ENCODE measurements at regions not wholly inside any gene's neighbourhood (a gene's known extent, or its start where the extent isn't known, plus 50 kb on each side); places are given as distances from the start of the nearest gene placed in this dataset.

- no peak for DNase-seq (ENCODE audit: low read depth in 6 of 9, low spot score in 9 of 9)
- Histone ChIP-seq H3K36me3 (ENCODE audit: control insufficient read depth in 2 of 2, insufficient read depth in 2 of 2, low read length in 1 of 2) (no peaks in the 10 kb centered on the region), H3K4me3 (ENCODE audit: low read length in 2 of 2) (no peak overlapping the region), H3K9me3 (ENCODE audit: control insufficient read depth in 2 of 2, insufficient read depth in 1 of 2, low read length in 1 of 2) (no peaks in the 10 kb centered on the region), H3K4me1 (ENCODE audit: control insufficient read depth in 2 of 2, insufficient read depth in 2 of 2, low read length in 2 of 2) (no peaks in the 10 kb centered on the region), H3K27ac (ENCODE audit: low read depth in 1 of 2, low read length in 1 of 2) (no peak overlapping the region), H3K27me3 (ENCODE audit: control insufficient read depth in 2 of 2, insufficient read depth in 1 of 2, low read length in 1 of 2) (peaks cover 0 to 3% of the 10 kb centered on the region in 2 donors)
Observed at GRCh38 chr6:40319124-40319523, 268.0 kb downstream of the LRFN2 start.

- DNase-seq (ENCODE audit: low read depth in 6 of 9, low spot score in 9 of 9), result no peak
- WGBS, result 95% methylated on average over 5 of the region's 5 CpGs
- Histone ChIP-seq H3K27ac (ENCODE audit: low read depth in 1 of 2, low read length in 1 of 2) (no peak overlapping the region), H3K9me3 (ENCODE audit: control insufficient read depth in 2 of 2, insufficient read depth in 1 of 2, low read length in 1 of 2) (no peaks in the 10 kb centered on the region), H3K27me3 (ENCODE audit: control insufficient read depth in 2 of 2, insufficient read depth in 1 of 2, low read length in 1 of 2) (peaks cover 0 to 2% of the 10 kb centered on the region in 2 donors), H3K36me3 (ENCODE audit: control insufficient read depth in 2 of 2, insufficient read depth in 2 of 2, low read length in 1 of 2) (no peaks in the 10 kb centered on the region), H3K4me3 (ENCODE audit: low read length in 2 of 2) (no peak overlapping the region), H3K4me1 (ENCODE audit: control insufficient read depth in 2 of 2, insufficient read depth in 2 of 2, low read length in 2 of 2) (no peaks in the 10 kb centered on the region)
Observed at GRCh38 chr6:40315060-40315459, 272.1 kb downstream of the LRFN2 start.

- Histone ChIP-seq H3K27me3 (ENCODE audit: control insufficient read depth in 2 of 2, insufficient read depth in 1 of 2, low read length in 1 of 2) (peaks cover 0 to 3% of the 10 kb centered on the region in 2 donors), H3K36me3 (ENCODE audit: control insufficient read depth in 2 of 2, insufficient read depth in 2 of 2, low read length in 1 of 2) (no peaks in the 10 kb centered on the region), H3K4me3 (ENCODE audit: low read length in 2 of 2) (no peak overlapping the region), H3K4me1 (ENCODE audit: control insufficient read depth in 2 of 2, insufficient read depth in 2 of 2, low read length in 2 of 2) (no peaks in the 10 kb centered on the region), H3K27ac (ENCODE audit: low read depth in 1 of 2, low read length in 1 of 2) (no peak overlapping the region), H3K9me3 (ENCODE audit: control insufficient read depth in 2 of 2, insufficient read depth in 1 of 2, low read length in 1 of 2) (peaks cover 0 to under 1% of the 10 kb centered on the region in 2 donors)
- no peak for DNase-seq (ENCODE audit: low read depth in 6 of 9, low spot score in 9 of 9)
Observed at GRCh38 chr6:40313582-40313981, 273.6 kb downstream of the LRFN2 start.

GRCh38 chr6:40312213-40313015, 274.8 kb downstream of the LRFN2 start:
- no peak for DNase-seq (ENCODE audit: low read depth in 6 of 9, low spot score in 9 of 9)
- no peak overlapping the region for H3K27ac ChIP-seq (ENCODE audit: low read depth in 1 of 2, low read length in 1 of 2)
- WGBS, result 91% methylated on average over 5 of the region's 5 CpGs

GRCh38 chr6:40308533-40309306, 278.4 kb downstream of the LRFN2 start:
- Histone ChIP-seq H3K27me3 (ENCODE audit: control insufficient read depth in 2 of 2, insufficient read depth in 1 of 2, low read length in 1 of 2) (peaks cover 5 to 18% of the 10 kb centered on the region in 2 donors), H3K9me3 (ENCODE audit: control insufficient read depth in 2 of 2, insufficient read depth in 1 of 2, low read length in 1 of 2) (peaks cover 0 to 4% of the 10 kb centered on the region in 2 donors), H3K36me3 (ENCODE audit: control insufficient read depth in 2 of 2, insufficient read depth in 2 of 2, low read length in 1 of 2) (no peaks in the 10 kb centered on the region), H3K4me1 (ENCODE audit: control insufficient read depth in 2 of 2, insufficient read depth in 2 of 2, low read length in 2 of 2) (no peaks in the 10 kb centered on the region), H3K4me3 (ENCODE audit: low read length in 2 of 2) (no peak overlapping the region), H3K27ac (ENCODE audit: low read depth in 1 of 2, low read length in 1 of 2) (no peak overlapping the region)
- 6% methylated on average over 12 of the region's 12 CpGs for WGBS
- peak; percentile 24 to 74 (median 45) for DNase-seq (ENCODE audit: low read depth in 6 of 9, low spot score in 9 of 9)

More at GRCh38 chr6:40312213-40313015, 274.8 kb downstream of the LRFN2 start:
- H3K4me3 ChIP-seq (ENCODE audit: low read length in 2 of 2), result no peak overlapping the region
- H3K36me3 ChIP-seq (ENCODE audit: control insufficient read depth in 2 of 2, insufficient read depth in 2 of 2, low read length in 1 of 2), result no peaks in the 10 kb centered on the region
- peaks cover 5 to 12% of the 10 kb centered on the region in 2 donors for H3K27me3 ChIP-seq (ENCODE audit: control insufficient read depth in 2 of 2, insufficient read depth in 1 of 2, low read length in 1 of 2)
- H3K9me3 ChIP-seq (ENCODE audit: control insufficient read depth in 2 of 2, insufficient read depth in 1 of 2, low read length in 1 of 2), result peaks cover 0 to 4% of the 10 kb centered on the region in 2 donors
- no peaks in the 10 kb centered on the region for H3K4me1 ChIP-seq (ENCODE audit: control insufficient read depth in 2 of 2, insufficient read depth in 2 of 2, low read length in 2 of 2)

- DNase-seq (ENCODE audit: low read depth in 6 of 9, low spot score in 9 of 9), result no peak
- peaks cover 5 to 18% of the 10 kb centered on the region in 2 donors for H3K27me3 ChIP-seq (ENCODE audit: control insufficient read depth in 2 of 2, insufficient read depth in 1 of 2, low read length in 1 of 2)
- no peaks in the 10 kb centered on the region for H3K4me1 ChIP-seq (ENCODE audit: control insufficient read depth in 2 of 2, insufficient read depth in 2 of 2, low read length in 2 of 2)
- H3K4me3 ChIP-seq (ENCODE audit: low read length in 2 of 2), result no peak overlapping the region
- H3K9me3 ChIP-seq (ENCODE audit: control insufficient read depth in 2 of 2, insufficient read depth in 1 of 2, low read length in 1 of 2), result peaks cover 0 to 4% of the 10 kb centered on the region in 2 donors
- 55% methylated on average over 5 of the region's 5 CpGs for WGBS
- no peaks in the 10 kb centered on the region for H3K36me3 ChIP-seq (ENCODE audit: control insufficient read depth in 2 of 2, insufficient read depth in 2 of 2, low read length in 1 of 2)
- no peak overlapping the region for H3K27ac ChIP-seq (ENCODE audit: low read depth in 1 of 2, low read length in 1 of 2)
Observed at GRCh38 chr6:40307712-40308111, 279.5 kb downstream of the LRFN2 start.

- no peaks in the 10 kb centered on the region for H3K4me1 ChIP-seq (ENCODE audit: control insufficient read depth in 2 of 2, insufficient read depth in 2 of 2, low read length in 2 of 2)
- H3K9me3 ChIP-seq (ENCODE audit: control insufficient read depth in 2 of 2, insufficient read depth in 1 of 2, low read length in 1 of 2), result no peaks in the 10 kb centered on the region
- no peak for DNase-seq (ENCODE audit: low read depth in 6 of 9, low spot score in 9 of 9)
- H3K27me3 ChIP-seq (ENCODE audit: control insufficient read depth in 2 of 2, insufficient read depth in 1 of 2, low read length in 1 of 2), result peaks cover 3 to 9% of the 10 kb centered on the region in 2 donors
- WGBS, result 94% methylated on average over 8 of the region's 8 CpGs
- no peak overlapping the region for H3K27ac ChIP-seq (ENCODE audit: low read depth in 1 of 2, low read length in 1 of 2)
- no peak overlapping the region for H3K4me3 ChIP-seq (ENCODE audit: low read length in 2 of 2)
- no peaks in the 10 kb centered on the region for H3K36me3 ChIP-seq (ENCODE audit: control insufficient read depth in 2 of 2, insufficient read depth in 2 of 2, low read length in 1 of 2)
Observed at GRCh38 chr6:40302856-40303454, 284.2 kb downstream of the LRFN2 start.

- Histone ChIP-seq H3K9me3 (ENCODE audit: control insufficient read depth in 2 of 2, insufficient read depth in 1 of 2, low read length in 1 of 2) (no peaks in the 10 kb centered on the region), H3K36me3 (ENCODE audit: control insufficient read depth in 2 of 2, insufficient read depth in 2 of 2, low read length in 1 of 2) (no peaks in the 10 kb centered on the region), H3K4me1 (ENCODE audit: control insufficient read depth in 2 of 2, insufficient read depth in 2 of 2, low read length in 2 of 2) (no peaks in the 10 kb centered on the region), H3K27me3 (ENCODE audit: control insufficient read depth in 2 of 2, insufficient read depth in 1 of 2, low read length in 1 of 2) (no peaks in the 10 kb centered on the region), H3K27ac (ENCODE audit: low read depth in 1 of 2, low read length in 1 of 2) (no peak overlapping the region), H3K4me3 (ENCODE audit: low read length in 2 of 2) (no peak overlapping the region)
- WGBS, result 95% methylated on average over 6 of the region's 6 CpGs
- DNase-seq (ENCODE audit: low read depth in 6 of 9, low spot score in 9 of 9), result no peak
Observed at GRCh38 chr6:40299681-40300080, 287.5 kb downstream of the LRFN2 start.

- Histone ChIP-seq H3K27ac (ENCODE audit: low read depth in 1 of 2, low read length in 1 of 2) (no peak overlapping the region), H3K36me3 (ENCODE audit: control insufficient read depth in 2 of 2, insufficient read depth in 2 of 2, low read length in 1 of 2) (no peaks in the 10 kb centered on the region), H3K27me3 (ENCODE audit: control insufficient read depth in 2 of 2, insufficient read depth in 1 of 2, low read length in 1 of 2) (no peaks in the 10 kb centered on the region), H3K4me3 (ENCODE audit: low read length in 2 of 2) (no peak overlapping the region), H3K9me3 (ENCODE audit: control insufficient read depth in 2 of 2, insufficient read depth in 1 of 2, low read length in 1 of 2) (no peaks in the 10 kb centered on the region), H3K4me1 (ENCODE audit: control insufficient read depth in 2 of 2, insufficient read depth in 2 of 2, low read length in 2 of 2) (no peaks in the 10 kb centered on the region)
- DNase-seq (ENCODE audit: low read depth in 6 of 9, low spot score in 9 of 9), result no peak
- WGBS, result 93% methylated on average over 2 of the region's 2 CpGs
Observed at GRCh38 chr6:40298207-40298606, 289.0 kb downstream of the LRFN2 start.
